ENCODE measurements at regions not wholly inside any gene's neighbourhood (a gene's known extent, or its start where the extent isn't known, plus 50 kb on each side); places are given as distances from the start of the nearest gene placed in this dataset.

DNA sequence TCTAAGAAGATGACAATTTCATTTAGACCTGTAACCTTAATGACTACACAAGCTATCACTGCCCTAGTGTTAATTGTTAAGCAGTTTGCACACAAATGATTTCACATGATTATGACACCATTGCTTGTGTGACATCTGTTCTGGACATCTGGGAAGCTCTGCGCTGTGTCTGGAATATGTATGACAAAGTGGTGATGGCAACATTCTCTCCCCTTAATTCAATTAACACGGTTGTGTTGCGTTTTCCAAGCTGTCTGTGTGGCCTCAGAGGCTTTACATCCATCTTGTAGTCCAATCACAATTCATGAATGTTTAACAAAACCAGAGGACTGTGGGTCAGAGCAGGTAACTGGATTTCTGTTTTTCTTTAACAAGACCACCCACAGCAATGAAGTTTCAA is 204.4 kb downstream of the COG6 start:
- no peak for DNase-seq

DNA sequence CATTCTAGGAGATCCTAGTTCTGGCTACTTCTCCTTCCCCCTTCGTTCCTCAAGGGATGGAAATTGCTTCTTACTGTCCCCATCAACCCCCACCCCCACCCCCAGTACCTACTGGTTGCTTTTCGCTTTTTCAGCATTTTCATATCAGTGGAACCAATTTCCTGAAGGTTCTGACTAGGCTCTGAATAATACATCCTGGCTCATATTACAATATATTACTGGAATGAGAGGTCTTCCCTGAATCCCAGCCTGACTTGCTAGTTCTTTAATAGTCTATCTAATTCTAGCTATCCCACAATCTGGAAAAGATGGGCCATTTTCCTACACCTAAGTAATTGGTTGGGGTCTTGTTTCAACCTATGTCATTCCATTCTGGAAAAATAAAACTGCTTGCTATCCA is 207.4 kb downstream of the COG6 start:
- no peak for DNase-seq

DNA sequence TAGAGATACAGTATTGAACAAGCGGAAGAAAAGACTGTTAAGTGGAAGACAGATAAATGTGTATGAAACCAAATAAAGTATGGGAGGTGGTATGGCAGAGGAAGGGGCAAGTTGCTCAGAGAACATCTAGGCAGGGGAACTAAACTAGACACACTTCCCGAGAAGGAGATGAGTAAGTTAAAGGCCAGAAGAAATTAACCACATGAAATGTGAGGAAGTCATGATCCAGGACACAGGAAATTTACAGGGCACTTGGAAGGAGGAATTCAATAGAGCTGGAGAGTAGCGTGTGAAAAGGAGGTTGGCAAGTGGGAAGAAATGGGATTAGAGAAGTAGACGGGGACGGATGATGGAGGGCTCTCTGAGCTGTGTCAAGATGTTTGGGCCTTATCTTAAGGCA is 208.8 kb downstream of the COG6 start:
- no peak for DNase-seq

DNA sequence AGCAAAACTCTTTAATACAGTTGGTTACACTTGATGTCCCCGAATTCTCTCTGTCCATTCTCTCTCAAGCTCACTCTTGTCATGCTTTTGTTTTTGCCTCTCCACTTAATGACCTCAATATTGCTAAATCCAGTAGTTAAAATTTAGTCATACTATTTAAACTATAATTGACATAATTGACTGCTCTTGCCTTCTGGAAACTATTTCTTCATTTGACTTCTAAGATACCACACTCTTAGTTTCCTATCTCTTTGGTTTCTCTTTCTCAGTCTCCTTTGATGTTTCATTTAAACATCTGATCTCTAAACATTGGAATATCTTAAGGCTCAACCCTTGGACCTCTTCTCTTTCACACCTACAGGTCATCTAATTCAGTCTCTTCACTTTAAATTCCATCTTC is 211.3 kb downstream of the COG6 start:
- DNase-seq: no peak

DNA sequence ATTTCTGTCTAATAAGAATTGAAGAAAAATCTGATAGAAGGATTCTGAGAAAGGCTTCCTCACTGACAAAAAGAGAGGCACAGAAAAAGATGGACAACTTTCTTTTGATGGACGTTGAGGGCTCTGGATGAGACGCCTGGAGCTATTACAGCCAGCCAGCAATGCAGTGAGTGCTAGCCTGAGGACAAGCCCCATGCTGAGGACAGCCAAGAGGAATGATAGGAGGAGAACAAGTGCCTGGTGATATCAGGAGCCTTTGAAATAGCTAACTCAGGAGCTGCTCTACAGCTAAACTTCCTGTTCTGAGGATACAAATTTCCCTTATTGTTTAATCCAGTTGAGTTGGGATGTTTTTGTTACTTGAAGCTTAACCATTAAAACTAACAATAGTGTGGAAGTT is 212.3 kb downstream of the COG6 start:
- no peak for DNase-seq

DNA sequence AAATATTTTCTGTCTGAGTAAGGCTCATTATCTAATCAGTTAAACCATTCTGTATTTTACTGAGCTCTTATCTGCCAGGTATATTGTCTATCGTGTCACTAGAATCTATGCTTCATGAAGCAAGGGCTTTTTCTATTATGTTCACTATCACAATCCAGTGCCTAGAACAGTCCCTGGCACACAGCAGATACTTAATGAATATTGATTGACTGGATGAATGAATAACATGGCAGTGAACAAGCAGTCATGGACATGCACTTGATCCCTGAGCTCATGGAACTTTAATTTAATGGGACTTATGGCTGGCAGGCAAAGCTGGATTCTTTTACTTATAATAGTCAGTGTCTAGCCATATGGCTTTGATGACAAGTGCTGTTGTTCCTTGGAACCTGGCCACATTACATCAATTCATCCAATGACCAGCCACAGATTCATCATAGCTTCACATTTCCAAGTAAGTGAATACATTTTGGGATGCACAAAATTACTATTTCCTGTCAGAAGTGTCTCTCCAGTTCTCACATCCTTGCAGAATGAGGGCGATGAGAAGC is 214.8 kb downstream of the COG6 start:
- DNase-seq: no peak

DNA sequence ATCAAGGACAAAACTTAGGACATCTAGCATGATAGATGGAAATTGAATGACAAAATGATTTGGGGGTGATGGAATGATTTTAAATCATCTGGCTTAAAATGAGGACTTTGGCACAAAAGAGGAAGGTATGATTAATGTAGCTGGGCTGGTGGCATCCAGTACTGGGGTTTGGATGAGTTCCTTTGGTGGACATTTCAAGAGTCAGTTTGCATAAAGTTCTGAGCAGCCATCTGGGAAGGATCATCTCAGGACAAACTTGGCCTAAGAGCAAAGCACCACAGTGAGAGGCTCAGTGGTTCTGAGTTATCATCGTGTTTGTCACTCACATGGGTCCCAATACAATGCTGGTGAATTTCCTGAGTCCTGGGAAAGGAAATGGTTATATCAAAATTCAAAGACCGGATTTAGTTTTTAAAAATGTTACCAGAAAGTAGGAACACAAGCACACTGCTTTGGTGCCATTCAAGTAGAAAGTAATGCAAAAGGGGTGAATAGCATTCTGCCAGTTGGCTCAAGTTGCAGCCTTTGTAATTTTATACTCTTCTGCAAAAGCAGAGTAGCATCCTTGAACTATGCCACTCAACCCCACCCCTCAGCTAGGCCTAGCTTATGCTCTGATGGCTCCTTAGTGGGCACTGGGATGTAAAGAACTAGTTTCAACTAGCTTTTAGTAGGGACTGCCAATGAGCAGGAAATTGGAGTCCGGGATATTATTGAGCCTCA is 219.0 kb downstream of the COG6 start:
- DNase-seq: no peak

DNA sequence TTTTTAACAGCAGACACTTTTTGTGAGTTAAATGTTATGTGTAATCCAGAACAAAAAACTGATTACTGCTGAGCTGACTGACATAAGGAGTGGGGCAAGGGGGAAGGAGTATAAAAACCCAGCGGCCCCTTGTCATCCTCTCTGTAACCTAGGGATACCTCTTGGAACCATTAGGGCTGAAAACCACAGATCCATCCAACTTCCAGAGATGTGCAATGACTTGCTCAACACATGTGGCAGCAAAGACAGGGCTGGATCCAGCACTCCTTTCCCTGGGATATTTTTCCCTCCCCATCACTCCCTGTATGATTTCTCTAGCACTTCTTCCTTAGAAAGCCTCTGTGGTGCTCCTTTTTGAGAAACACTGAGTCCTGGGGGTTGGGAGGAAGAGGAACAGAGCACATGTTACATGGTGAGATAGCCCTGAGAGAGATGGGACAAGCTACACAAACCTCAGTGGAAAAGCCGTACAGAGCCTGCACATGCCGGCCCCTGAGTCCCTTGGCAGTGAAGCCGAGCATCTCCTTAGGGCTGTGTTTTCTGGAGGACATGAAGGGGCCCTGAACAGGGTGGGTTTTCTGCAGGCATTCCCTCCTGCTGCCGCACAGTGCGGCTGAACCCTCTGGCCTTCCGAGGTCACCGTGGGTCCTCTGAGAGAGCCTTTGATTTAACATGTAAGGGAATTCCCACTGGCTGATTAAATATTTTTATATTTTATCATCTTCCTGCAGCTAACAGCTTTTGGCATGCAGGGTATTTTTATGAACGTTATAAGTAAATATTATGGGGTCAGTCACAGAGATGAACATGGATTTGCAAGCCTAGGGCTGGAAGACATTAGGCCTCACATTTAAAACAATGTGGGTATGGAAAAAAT is 219.9 kb downstream of the COG6 start:
- no peak for DNase-seq

DNA sequence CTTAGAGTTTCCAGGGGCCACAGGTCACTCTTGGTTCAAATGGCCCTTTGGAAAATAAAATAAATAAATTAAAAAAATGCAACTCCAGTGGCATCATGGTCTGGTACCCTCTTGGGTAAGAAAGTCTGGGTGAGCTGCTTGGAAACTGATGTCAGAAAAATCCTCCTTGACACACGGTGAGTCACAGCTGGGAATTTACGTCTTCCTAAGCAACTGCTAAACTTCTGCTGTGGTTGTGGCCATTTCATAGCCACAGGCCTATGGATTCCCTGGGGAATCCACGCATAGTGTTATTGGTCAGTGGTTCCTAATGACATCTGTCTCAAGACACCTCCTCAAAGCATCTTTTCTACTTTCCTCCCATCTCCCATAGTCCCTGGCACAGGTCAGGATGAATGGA is 220.8 kb downstream of the COG6 start:
- no peak for DNase-seq

DNA sequence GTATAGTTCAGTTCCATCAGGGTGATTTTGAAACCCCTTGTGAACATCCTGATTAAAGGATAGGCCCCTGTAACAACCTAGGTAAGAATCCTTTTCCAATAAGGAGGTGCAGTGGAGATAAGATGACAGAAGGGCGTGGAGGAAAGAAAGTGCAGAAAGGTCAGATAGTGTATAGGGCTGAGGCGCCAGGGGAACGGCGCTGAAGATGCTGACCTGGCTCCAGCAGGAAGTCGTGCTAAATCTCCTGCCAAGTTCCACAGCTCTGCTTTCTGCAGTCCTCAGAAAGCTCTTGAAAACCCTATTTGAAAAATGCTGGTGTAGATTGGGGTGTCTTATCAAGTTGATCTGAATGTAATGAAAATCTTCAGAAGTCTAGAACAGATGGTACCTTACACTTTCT is 221.7 kb downstream of the COG6 start:
- no peak for DNase-seq

DNA sequence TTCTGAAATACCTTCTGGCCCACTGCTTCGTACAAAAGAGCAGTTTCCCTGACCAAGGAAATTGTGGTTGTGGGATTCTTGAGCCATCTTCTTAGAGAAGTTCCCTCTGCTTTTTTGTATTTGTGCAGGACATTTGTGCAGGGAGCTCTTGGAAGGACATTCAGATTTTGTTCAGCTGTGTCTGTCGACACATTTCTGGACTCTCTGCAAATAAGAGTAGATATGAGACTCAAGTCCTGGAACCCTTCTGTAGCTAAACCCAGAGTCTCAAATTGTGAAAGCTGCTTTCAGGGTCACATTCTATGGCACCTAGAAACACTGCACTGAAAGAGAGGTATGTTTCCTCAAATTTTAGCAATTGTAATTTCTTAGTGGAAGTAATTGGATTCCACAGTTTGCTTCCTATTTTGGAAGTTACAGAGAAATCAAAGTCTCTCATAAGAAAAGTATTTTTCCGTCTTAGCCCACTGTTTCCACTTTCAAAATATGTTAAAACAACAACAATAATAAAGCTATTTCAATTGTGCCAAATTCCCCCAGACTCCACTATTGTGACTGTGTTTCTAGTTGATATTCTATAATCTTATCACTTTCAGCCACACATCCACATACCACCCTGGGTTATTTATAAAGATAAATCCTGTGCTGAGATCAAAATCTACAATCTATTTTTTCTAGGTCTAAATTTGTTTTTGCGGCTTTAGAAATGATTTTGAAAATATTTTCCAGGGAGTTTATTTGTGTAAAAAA is 224.0 kb downstream of the COG6 start:
- no peak for DNase-seq

DNA sequence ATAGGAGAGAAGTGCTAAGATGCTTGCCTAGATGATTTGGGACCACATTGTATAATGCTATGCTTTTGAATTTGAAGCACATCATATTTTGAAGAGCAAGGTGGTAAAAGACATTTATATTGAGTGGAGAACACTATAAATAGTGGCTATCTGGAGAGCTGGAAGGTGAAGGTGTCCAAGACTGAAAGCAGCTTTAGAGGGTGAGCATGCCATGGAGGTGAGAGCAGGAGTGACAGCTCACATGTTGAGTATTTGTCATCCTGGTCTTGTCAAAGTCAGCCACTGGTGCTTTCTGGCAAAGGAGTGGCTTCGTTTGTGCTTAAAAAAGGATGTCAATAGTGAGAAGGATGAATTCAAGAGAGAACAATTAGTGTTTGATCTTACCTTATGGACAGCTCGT is 225.9 kb downstream of the COG6 start:
- DNase-seq: no peak

DNA sequence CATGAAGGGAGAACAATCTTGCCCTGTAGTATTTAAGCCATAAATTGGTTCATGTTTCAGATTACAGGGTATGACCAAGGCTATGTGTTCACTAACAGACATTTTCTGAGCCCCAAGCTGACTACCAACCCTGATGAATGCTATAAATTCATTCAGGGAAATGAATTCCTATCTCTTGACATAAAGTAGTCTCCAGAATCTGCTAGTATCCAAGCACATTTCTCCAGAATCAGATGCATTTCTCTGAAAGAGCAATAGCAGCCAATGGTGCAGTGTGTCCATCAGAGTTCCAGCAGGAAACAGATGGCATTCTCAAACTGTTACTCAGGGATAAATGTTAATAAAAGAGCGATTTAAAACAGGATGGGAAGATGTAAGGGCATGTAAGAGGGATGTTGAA is 226.4 kb downstream of the COG6 start:
- DNase-seq: no peak

DNA sequence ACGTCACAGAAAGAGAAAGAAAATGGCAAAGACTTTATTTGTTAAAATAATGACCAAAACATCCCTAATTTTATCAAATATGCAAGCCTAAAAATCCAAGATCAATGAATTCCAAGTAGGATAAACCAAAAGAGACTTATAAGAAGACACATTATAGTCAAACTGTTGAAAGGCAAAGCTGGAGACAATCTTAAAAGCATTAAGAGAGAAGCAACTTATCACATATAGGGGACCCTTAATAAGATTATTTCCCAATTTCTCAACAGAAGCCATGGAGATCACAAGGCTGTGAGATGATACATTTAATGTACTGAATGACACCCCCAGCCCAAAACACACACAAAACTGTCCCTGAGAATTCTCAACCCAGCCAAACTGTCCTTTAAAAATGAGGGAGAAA is 228.7 kb downstream of the COG6 start:
- no peak for DNase-seq

DNA sequence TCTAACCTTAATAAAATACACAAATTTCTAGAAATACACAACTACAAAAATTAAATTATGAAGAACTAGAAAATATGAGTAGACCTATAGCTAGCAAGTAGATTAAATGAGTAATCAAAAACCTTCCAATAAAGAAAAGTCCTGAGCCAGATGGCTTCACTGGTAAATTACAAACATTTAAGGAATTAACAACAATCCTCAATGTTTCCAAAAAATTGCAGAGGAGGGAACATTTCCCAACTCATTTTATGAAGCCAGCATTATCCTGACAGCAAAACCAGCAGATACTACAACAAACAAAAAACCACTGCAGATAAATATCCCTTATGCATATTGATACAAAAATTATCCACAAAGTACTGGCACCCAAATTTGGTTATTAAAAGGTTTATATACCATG is 230.9 kb downstream of the COG6 start:
- DNase-seq: no peak

DNA sequence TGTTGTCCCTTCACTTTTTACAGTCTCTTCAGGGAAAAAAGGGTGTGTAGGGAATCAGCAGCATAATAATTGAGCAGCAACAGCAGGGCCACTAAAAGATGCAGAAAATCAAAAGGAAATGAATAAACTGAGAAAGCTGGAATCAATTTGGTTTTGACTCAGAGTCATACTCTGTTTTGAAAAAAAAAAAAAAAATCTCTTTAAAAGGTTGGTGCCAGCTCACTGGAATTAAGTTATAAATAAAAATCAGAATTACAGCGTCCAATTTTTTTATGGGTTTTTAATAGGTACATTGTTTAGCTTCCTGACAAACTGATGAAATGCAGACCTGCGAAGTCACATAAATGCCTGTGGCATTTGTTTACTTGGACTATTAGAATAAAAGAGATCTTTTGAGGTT is 231.9 kb downstream of the COG6 start:
- DNase-seq: no peak

DNA sequence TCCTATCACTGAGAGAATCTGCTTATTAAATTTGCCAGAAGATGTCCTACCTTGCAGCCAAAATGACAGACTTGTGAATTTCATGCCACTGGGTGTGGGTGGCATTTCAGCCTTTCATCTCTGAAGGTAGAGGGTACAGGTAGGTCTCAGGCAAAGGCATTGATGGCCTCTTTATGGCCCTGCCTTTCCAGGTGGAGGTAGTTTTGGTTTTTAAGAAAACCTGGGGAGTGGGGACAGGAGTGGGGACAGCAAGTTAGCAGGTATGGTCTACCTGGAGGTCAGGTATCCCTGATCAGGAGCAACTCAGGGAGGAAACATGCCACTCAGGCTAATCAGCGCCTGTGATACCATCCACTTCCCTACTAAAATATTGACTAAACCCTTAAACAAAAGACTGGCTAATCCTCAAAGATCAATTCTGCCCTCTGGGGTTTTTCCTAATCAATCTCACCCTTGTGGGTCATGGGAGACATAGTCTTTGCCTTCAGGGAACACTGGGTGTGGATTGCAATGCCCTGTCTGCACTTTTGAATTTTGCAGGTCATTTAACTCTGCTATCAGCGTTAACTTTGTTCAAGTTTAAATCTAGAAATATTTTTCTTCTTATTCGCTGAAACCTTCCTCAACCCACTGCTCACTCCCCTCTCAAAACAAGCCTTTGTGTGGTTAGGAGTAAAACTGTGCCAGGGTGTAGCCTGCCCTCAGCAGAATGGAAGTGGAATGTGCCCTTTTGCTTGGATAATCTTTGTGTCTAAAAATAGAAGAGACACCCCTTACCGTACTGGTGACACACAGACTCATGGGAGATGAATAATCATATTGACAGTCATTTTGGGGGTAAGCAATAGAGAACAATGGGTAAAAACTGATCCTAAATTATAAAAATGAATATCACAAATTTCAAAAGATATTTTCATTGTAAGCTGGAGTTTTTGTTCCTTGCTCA is 233.7 kb downstream of the COG6 start:
- no peak for DNase-seq

DNA sequence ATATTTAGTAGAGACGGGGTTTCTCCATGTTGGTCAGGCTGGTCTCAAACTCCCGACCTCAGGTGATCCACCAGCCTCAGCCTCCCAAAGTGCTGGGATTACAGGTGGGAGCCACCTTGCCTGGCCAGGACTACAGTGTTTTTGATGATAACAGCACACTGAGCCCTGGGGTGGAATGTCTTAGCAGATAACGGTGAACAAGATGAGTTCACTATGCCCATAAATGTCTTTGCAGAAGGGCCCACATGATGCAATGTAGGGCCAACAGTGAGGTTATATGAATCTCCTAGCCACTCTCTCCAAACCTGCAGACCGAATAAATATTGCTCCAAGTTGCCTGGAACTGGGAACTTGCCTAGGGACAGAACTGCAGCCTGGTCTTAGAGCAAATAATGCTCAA is 235.1 kb downstream of the COG6 start:
- no peak for DNase-seq

DNA sequence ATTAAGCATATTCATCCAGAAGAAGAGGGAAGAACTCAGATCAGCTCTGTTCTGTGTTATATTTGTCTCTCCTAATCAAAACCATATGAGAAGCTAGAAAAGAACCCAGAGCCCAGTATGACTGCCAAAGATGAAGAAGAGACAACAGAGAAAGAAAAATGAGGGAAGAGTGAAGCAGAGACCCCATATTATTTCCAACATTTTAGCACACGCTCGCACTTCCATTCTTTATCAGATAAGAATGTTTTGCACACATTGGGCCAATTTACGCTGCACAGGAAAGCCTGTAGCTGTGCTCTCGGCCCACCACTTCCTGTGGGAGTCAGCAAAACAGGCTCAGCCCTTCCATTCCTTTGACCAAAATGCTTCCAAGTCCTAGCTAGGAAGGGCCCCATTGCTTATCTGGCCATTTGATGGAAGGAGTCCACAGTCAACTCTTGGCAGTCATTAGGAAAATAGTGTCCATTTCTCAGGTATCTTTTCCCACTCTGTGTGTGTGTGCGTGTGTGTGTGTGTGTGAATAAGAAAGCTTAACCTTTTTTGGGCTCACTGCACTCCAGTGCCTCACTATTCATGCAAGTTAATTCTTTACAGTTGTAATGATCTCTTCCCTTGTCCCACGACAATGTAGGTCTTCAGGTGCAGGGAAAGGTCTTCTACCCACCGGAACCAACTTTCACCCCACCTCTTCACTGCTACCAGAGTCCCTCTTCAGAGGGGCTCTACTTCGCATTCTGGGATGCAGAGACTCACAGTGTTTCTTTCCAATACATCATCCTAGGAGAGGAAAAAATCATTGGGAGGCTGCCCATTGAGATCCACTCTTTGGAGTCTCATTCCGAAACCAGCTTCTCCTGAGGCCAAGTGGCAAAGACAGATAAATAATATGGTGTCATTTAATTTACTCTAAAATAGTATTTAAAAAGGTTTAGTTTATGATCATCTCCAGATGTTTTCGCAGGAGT is 237.5 kb downstream of the COG6 start:
- no peak for DNase-seq

DNA sequence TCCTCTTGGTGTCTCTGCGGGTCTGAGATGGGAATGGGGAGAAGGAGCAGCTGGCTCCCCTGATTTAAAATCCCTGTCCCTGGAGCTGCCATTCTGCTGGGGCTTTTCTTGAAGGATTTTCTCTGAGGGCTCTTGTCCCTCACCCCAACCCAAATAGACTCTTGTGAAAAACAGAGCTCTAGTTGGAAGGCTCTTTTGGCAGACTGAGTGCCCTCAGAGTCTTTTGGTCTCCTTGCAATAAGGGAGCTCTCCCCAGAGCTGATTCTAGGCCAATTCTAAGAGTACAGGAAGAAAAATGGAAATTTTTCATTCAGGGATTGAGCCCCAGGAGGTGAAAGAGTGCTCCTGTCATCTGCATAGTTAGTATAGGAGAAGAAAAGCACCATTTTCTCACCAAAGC is 238.3 kb downstream of the COG6 start:
- DNase-seq: no peak

DNA sequence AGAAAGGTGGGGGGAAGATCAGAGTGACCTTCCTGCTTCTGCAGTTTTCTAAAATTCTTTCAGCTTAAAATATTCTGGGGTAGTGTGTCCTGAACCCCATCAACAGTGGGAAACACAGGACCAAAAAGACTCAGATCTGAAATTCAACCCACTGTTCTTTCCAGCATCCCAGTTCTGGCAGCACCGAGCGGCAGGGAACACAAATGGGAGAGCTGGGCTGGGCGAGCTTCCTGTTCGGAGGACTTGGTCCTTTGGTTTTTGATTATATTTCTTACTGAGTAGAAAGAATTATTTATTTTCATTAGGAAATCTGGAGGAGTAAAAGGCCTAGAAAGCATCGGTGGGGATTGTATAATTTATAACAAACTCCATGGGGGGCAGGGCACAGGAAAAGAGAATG is 239.1 kb downstream of the COG6 start:
- no peak for DNase-seq
